A673 (cell line): ENCODE measurements at regions not wholly inside any gene's neighbourhood (a gene's known extent, or its start where the extent isn't known, plus 50 kb on each side); places are given as distances from the start of the nearest gene placed in this dataset.

Experiments
- CTCF ChIP-seq: fragments of 300-800, 200-600 bp; sonication (generic); conservative IDR thresholded peaks from 2 replicates; pipeline ENCODE4 v1.5.1; 2017; ENCODE audit warnings: low read depth, mild to moderate bottlenecking, antibody characterized with exemption, low read length, moderate library complexity, mixed read lengths
- EZH2 ChIP-seq: fragments of 200-600 bp; sonication (generic); IDR thresholded peaks from 2 replicates; pipeline ENCODE4 v1.6.1; 2017; ENCODE audit warnings: borderline replicate concordance, low read depth, mild to moderate bottlenecking, mixed read lengths, antibody characterized with exemption, low read length; ENCODE audit not compliant: poor library complexity, severe bottlenecking

DNA sequence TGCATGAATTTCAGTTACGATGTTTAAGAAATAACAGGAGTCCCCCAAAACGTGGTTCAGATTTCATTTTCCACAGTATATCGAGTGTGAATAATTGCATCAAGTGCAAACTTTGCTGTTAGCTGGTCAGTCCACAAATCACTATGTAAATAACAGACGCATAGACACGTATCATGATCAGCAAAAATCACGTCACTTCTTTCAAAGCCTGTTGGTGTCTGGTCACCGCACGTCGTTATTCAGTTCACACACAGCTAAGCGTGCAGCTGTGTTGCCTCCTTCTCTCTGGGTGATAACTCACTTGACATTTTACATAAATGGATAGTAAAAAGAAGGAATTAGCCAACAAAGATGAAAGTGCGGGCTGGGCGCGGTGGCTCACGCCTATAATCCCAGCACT lies 126.8 kb upstream of the MED13L start:
- TF ChIP-seq EZH2 (no peak), CTCF (no peak)
